Ectodermal cell (in vitro differentiated cells): ENCODE measurements at regions not wholly inside any gene's neighbourhood (a gene's known extent, or its start where the extent isn't known, plus 50 kb on each side); places are given as distances from the start of the nearest gene placed in this dataset.

Experiments used
- H3K27ac ChIP-seq: 2 replicates; pipeline ENCODE4 v1.7.0; 2013; ENCODE audit warnings: mild to moderate bottlenecking, low read depth, low read length; ENCODE audit not compliant: insufficient read depth, poor library complexity, severe bottlenecking
- H3K27me3 ChIP-seq: 2 replicates; pipeline ENCODE4 v1.7.0; 2013; ENCODE audit warnings: mild to moderate bottlenecking, low read length; ENCODE audit not compliant: insufficient read depth, control insufficient read depth, poor library complexity, severe bottlenecking
- H3K36me3 ChIP-seq: one replicate; pipeline ENCODE4 v1.7.0; 2013; ENCODE audit warnings: low read length; ENCODE audit not compliant: control insufficient read depth, insufficient read depth
- H3K4me1 ChIP-seq: one replicate; pipeline ENCODE4 v1.7.0; 2013; ENCODE audit warnings: low read length; ENCODE audit not compliant: control insufficient read depth, insufficient read depth
- H3K4me3 ChIP-seq: 2 replicates; pipeline ENCODE4 v1.7.0; 2013; ENCODE audit warnings: low read depth, low read length, control low read depth; ENCODE audit not compliant: insufficient read depth
- H3K9me3 ChIP-seq: 2 replicates; pipeline ENCODE4 v1.7.0; 2013; ENCODE audit warnings: mild to moderate bottlenecking, low read length, moderate library complexity; ENCODE audit not compliant: control insufficient read depth
- WGBS, 2 experiments: methylation state at CpG; one replicate each; pipeline ENCODE4 v1.1.7; 2013; ENCODE audit warnings: missing lambda C conversion rate in 2 of 2; 5-methylcytosine and 5-hydroxymethylcytosine counted together

DNA sequence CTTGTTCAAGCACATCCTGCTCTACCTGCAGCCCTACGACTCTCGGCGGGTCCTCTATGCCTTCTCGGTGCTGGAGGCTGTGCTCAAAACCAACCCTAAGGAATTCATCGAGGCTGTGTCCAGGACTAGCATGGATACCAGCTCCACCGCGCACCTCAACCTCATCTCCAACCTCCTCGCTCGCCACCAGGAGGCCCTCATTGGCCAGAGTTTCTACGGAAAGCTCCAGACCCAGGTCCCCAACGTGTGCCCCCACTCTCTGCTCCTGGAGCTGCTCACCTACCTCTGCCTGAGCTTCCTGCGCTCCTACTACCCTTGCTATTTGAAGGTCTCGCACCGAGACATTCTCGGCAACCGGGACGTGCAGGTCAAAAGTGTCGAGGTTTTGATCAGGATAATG lies 74.3 kb upstream of the MORC3 start:
- Histone ChIP-seq H3K4me1 (peaks cover 5% of the 10 kb centered on the region), H3K27me3 (no peaks in the 10 kb centered on the region), H3K36me3 (peaks cover 7% of the 10 kb centered on the region), H3K4me3 (no peak overlapping the region), H3K27ac (no peak overlapping the region), H3K9me3 (no peaks in the 10 kb centered on the region)
- WGBS, 2 experiments: 94 to 95% methylated on average over 18 of the region's 18 CpGs

- Histone ChIP-seq H3K27me3 (no peaks in the 10 kb centered on the region), H3K27ac (no peak overlapping the region), H3K36me3 (peaks cover 7% of the 10 kb centered on the region), H3K4me3 (no peak overlapping the region), H3K4me1 (peaks cover 5% of the 10 kb centered on the region), H3K9me3 (no peaks in the 10 kb centered on the region)
- WGBS, 2 experiments: 85 to 87% methylated on average over 23 of the region's 23 CpGs
These were observed 73.8 kb upstream of the MORC3 start for GRCh38 chr21:36246080-36246631.

DNA sequence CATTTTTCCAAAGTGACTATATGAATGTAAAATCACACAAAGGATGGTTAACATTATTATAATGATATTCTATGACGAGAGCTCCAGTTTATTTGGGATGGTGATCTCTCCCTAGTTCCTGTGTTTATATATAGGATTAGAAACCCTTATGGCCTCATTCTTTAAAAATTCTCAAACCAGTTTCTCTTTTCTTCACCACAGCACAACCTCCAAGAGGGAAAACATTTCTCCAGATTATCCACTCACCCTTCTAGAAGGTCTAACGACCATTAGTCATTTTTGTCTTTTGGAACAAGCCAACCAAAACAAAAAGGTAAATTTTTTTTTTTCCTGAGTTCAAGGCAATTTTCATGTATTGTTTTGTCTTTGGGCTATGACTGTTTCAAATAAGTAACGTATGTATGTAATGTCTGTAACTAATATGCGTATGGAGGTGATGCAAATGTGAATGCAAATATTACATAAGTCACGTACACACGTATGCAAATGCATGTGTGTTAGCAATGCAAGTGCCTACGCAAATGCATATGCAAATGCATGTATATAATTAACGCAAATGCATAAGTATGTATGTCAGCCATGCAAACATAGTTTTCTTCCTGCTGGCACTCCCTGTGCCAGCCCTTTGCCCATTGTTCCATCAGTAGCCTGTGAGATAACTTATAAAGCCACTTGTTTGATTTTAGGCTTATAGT lies 72.5 kb upstream of the MORC3 start:
- peaks cover 7% of the 10 kb centered on the region for H3K36me3 ChIP-seq
- H3K4me1 ChIP-seq: peaks cover 5% of the 10 kb centered on the region
- no peak overlapping the region for H3K4me3 ChIP-seq
- WGBS, 2 experiments: 91 to 94% methylated on average over 7 of the region's 8 CpGs
- no peaks in the 10 kb centered on the region for H3K27me3 ChIP-seq
- no peak overlapping the region for H3K27ac ChIP-seq
- no peaks in the 10 kb centered on the region for H3K9me3 ChIP-seq

DNA sequence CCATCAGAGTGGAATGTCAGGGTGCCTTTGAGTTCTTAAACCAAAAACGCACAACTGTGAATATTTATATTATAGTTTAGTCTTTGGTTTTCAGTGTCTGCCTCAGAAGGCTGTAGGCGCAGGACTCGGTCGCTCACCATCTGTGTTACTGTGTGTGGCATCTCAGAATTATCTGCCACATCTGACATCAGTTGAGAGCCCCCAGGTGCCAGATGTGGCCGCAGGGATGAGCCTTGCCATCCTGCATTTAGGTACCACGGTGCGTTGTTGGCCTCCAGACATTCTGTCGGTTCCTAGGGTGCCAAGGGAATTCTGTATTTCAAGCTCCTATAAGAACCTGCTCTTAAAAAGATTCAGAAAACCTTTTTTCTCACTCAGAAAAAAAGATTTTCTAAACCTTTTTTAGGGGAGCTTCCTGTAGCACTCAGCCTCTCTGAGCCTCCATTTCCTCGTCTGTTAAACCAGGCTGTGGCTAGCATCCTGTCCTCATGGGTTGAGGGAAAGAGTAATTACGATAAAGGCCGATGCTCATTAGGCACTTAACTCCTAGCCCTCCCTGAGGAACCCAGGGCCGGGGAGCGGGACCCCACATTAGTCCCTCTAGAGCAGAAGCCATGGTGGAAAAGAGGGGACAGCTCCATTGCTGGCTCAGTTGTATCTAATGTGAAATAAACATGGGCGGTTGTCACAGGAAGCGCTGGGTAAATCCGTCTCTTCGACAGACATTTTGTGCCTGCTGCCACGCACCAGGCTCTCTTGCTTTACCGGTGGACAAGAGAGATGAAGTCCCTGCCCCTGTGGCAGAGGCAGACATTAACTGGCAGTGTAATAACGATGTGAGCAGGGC lies 70.2 kb upstream of the MORC3 start:
- no peaks in the 10 kb centered on the region for H3K27me3 ChIP-seq
- peaks cover 13% of the 10 kb centered on the region for H3K4me1 ChIP-seq
- no peaks in the 10 kb centered on the region for H3K9me3 ChIP-seq
- no peak overlapping the region for H3K4me3 ChIP-seq
- peaks cover 7% of the 10 kb centered on the region for H3K36me3 ChIP-seq
- no peak overlapping the region for H3K27ac ChIP-seq
- WGBS, 2 experiments: 92 to 95% methylated on average over 20 of the region's 20 CpGs

GRCh38 chr21:36250423-36251075 lies 69.4 kb upstream of the MORC3 start:
- Histone ChIP-seq H3K27me3 (no peaks in the 10 kb centered on the region), H3K27ac (no peak overlapping the region), H3K4me3 (no peak overlapping the region), H3K4me1 (peaks cover 13% of the 10 kb centered on the region), H3K36me3 (peaks cover 5% of the 10 kb centered on the region), H3K9me3 (no peaks in the 10 kb centered on the region)
- WGBS, 2 experiments: 66 to 70% methylated on average over 17 of the region's 17 CpGs

DNA sequence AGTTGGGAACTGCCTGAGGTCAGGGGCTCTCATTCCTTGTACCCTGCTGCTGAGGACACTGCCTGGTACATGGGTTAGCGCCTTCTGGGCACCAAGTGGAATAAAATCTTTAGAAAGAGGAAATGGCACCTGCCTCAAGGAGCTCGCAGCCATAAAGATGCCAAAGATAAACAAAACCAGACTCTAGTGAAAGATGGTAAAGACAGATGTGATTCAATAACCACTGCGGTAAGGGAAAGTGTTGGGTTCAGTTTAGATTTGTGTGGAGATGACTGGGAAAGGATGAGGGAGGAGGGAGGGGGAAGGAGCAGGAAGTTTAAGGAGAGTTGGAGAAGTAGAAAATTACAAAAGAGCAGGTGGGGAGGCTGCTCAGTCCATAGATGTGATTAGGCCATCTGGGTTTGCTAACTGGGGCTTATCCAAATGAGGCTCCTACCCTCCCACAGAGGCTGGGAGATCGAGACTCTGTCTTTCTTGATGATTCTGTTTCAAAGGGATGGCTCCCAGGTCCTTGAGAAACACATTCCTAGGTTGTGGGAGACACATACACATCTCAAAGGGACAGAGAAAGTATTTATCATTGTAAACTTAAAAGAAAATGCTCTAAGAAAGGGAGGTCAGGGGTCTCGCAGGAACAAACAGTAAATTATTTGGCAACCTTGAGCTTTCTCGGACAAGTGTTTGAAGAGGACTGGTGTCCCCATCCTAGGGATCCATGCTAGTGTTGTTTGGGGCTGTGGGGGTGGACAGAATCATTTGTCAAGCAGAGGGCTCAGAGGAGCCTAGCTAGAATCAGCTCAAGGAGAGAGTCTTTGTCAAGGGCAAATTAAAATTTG lies 65.7 kb upstream of the MORC3 start:
- Histone ChIP-seq H3K27me3 (no peaks in the 10 kb centered on the region), H3K27ac (no peak overlapping the region), H3K36me3 (no peaks in the 10 kb centered on the region), H3K4me3 (no peak overlapping the region), H3K4me1 (peaks cover 13% of the 10 kb centered on the region), H3K9me3 (no peaks in the 10 kb centered on the region)
- 39 to 41% methylated on average over 6 of the region's 6 CpGs for WGBS, 2 experiments

DNA sequence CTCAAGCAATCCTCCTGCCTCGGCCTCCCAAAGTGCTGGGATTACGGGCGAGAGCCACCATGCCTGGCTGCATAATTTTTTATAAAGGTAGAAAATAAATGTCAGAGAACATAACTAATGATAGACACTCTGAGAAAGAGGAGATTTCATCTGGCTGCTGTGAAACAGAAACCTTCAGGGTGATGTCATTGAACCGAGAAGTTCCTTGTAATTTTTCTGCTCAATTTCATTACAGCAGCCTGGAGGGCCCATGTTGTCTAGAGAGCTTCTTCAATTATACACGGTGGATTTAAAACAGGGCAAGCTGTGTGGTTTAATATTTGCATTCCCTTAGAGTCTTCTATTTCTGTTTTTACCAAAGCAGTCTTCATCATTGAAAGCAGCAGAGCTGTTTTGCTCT lies 64.3 kb upstream of the MORC3 start:
- Histone ChIP-seq H3K4me1 (peaks cover 8% of the 10 kb centered on the region), H3K9me3 (no peaks in the 10 kb centered on the region), H3K27me3 (no peaks in the 10 kb centered on the region), H3K27ac (no peak overlapping the region), H3K4me3 (no peak overlapping the region), H3K36me3 (no peaks in the 10 kb centered on the region)
- 92 to 95% methylated on average over 5 of the region's 5 CpGs for WGBS, 2 experiments

GRCh38 chr21:36257657-36258056 lies 62.3 kb upstream of the MORC3 start:
- WGBS, 2 experiments: 88 to 97% methylated on average over 1 of the region's 1 CpG

GRCh38 chr21:36260030-36260787 lies 59.8 kb upstream of the MORC3 start:
- Histone ChIP-seq H3K4me3 (no peak overlapping the region), H3K27ac (no peak overlapping the region), H3K27me3 (no peaks in the 10 kb centered on the region), H3K4me1 (no peaks in the 10 kb centered on the region), H3K36me3 (no peaks in the 10 kb centered on the region), H3K9me3 (no peaks in the 10 kb centered on the region)
- 75 to 79% methylated on average over 10 of the region's 10 CpGs for WGBS, 2 experiments

More at GRCh38 chr21:36257657-36258056, 62.3 kb upstream of the MORC3 start:
- no peaks in the 10 kb centered on the region for H3K27me3 ChIP-seq
- no peak overlapping the region for H3K27ac ChIP-seq
- H3K9me3 ChIP-seq: no peaks in the 10 kb centered on the region
- H3K4me1 ChIP-seq: peaks cover 8% of the 10 kb centered on the region
- no peak overlapping the region for H3K4me3 ChIP-seq
- H3K36me3 ChIP-seq: no peaks in the 10 kb centered on the region
